RWPE1 (cell line): ENCODE measurements at regions not wholly inside any gene's neighbourhood (a gene's known extent, or its start where the extent isn't known, plus 50 kb on each side); places are given as distances from the start of the nearest gene placed in this dataset.
"Not testable (repeated sequence)": the region's sequence is repeated elsewhere in the genome, so short reads cannot be mapped to it uniquely, and the experiment has no call there.

Experiments used
- CTCF ChIA-PET: fragments of 350-600 bp; sonication (Branson Sonifier 250); formaldehyde crosslinking; extraction: SDS; loops from one replicate; lab custom pipeline; 2021; lab: Yijun Ruan, JAX
- POLR2A ChIA-PET: fragments of 400-600 bp; formaldehyde crosslinking; extraction: SDS; loops from one replicate; lab custom pipeline; 2020; ENCODE audit warnings: antibody characterized with exemption; ENCODE audit not compliant: low non-redundant PET; lab: Yijun Ruan, JAX
- DNase-seq: peaks from one replicate; pipeline ENCODE4 v3.0.0; 2012; ENCODE audit warnings: low spot score
- H3K27ac ChIP-seq: fragments of 450-650 bp; 2 replicates; pipeline ENCODE4 v1.5.1; 2017
- TF ChIP-seq, protein P1 (sequence below): fragments of 450-650 bp; conservative IDR thresholded peaks from 2 replicates; pipeline ENCODE4 v1.5.1; 2017; ENCODE audit warnings: low read depth, mild to moderate bottlenecking

DNA sequence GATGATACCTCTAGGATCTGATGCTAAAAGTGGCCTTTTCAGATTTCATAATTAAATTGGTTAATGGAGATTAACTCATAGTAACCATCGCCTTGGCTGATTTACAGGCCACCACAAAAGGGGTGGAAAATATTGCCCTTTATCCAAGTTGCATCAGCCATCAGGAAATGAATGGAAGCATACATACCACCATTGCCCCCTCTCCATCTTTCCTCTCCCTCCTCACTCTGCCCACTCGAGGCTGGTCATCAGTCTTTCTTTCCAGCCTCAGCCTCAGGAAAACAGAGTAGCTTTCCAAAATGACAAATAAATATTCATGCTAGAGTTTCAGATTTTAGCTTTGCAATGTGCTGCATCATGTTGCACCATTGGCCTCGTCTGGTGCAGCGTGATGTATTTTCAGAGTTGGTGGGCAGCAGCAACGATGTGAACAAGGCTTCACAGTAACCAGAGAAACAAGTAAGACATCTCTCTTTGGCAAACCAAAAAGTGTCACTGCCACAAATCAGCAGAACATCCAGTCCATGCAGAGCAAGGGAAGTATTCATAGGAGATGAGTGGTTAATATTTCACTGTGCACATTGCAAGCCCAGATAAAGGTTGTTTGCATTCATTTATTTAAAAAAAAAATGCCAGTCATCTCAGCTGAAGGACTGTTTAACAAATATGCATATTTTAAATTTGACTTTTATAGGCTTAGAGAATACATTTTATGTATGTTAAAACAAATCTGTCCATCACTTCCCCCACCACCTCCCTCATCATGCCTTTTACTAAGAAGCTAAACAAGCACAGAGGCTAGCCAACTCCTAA, 136.7 kb upstream of the FAT3 start:
- H3K27ac ChIP-seq: no peak overlapping the region
- no peak for DNase-seq
- TF ChIP-seq, protein P1, sequence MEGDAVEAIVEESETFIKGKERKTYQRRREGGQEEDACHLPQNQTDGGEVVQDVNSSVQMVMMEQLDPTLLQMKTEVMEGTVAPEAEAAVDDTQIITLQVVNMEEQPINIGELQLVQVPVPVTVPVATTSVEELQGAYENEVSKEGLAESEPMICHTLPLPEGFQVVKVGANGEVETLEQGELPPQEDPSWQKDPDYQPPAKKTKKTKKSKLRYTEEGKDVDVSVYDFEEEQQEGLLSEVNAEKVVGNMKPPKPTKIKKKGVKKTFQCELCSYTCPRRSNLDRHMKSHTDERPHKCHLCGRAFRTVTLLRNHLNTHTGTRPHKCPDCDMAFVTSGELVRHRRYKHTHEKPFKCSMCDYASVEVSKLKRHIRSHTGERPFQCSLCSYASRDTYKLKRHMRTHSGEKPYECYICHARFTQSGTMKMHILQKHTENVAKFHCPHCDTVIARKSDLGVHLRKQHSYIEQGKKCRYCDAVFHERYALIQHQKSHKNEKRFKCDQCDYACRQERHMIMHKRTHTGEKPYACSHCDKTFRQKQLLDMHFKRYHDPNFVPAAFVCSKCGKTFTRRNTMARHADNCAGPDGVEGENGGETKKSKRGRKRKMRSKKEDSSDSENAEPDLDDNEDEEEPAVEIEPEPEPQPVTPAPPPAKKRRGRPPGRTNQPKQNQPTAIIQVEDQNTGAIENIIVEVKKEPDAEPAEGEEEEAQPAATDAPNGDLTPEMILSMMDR: no peak
- CTCF ChIA-PET: no interaction called here
- POLR2A ChIA-PET: no interaction called here

DNA sequence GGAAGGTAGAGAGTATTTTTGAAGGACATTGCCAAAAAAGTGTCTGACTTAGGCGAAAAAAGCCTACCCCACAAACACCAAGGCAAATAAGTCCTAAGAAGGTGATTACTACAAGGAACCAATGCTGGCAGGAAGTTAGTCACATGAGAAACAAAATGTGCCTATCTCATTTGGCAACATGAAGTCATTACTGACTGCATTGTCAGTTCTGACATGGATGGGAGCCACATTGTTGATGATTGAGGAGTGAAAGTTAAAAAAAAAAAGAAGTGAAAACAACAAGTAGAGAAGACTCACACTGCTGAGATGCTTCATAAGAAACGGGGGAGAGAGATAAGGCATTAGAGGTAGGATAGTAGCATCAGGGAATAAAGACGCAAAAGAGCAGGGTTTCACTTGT, 141.5 kb upstream of the FAT3 start:
- no peak overlapping the region for H3K27ac ChIP-seq
- ChIA-PET CTCF (no interaction called here), POLR2A (no interaction called here)
- DNase-seq: no peak
- TF ChIP-seq, protein P1: no peak

DNA sequence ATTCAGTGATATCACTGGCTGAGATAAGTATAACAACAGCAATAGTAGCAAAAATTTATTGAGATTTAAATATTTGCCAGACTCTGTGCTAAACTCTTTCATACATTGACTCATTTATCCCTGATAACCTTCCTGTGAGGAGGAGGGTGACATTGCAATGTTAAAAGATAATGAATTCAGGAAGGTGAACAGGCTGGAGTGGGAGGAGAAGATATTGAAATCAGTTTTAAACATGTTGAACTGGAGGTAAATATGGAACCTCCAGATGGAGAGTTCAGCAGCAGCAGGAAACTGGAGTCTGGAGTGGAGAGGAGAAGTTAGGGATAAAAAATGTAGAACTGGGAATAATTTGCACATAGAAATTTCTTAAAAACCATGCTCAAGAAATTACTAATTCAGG, 142.0 kb upstream of the FAT3 start:
- POLR2A ChIA-PET: no interaction called here

DNA sequence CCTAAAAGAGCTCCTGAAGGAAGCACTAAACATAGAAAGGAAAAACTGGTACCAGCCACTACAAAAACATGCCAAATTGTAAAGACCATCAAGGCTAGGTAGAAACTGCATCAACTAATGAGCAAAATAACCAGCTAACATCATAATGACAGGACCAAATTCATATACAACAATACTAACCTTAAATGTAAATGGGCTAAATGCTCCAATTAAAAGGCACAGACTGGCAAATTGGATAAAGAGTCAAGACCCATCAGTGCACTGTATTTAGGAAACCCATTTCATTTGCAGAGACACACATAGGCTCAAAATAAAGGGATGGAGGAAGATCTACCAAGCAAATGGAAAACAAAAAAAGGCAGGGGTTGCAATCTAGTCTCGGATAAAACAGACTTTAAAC, 150.1 kb upstream of the FAT3 start:
- POLR2A ChIA-PET, DNase-seq, H3K27ac ChIP-seq, CTCF ChIA-PET: not testable (repeated sequence)

More for the DNA sequence above, 142.0 kb upstream of the FAT3 start:
- no peak for DNase-seq
- CTCF ChIA-PET: no interaction called here
- H3K27ac ChIP-seq: no peak overlapping the region
- TF ChIP-seq, protein P1: no peak

DNA sequence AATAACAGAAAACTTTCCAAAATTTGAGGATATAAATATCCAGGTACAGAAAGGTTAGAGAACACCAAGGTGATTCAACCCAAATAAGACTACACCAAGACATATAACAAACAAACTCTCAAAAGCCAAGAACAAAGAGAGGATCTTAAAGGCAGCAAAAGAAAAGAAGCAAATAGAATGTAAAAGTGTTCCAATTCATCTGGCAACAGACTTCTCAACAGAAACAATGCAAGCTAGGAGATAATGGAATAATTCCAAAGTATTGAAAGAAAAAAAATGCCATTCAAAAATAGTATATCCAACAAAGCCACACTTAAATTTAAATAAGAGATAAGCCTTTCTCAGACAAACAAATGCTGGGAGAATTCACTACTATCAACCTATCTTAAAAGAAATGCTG, 153.0 kb upstream of the FAT3 start:
- ChIA-PET POLR2A (no interaction called here), CTCF (no interaction called here)
- TF ChIP-seq, protein P1: no peak

DNA sequence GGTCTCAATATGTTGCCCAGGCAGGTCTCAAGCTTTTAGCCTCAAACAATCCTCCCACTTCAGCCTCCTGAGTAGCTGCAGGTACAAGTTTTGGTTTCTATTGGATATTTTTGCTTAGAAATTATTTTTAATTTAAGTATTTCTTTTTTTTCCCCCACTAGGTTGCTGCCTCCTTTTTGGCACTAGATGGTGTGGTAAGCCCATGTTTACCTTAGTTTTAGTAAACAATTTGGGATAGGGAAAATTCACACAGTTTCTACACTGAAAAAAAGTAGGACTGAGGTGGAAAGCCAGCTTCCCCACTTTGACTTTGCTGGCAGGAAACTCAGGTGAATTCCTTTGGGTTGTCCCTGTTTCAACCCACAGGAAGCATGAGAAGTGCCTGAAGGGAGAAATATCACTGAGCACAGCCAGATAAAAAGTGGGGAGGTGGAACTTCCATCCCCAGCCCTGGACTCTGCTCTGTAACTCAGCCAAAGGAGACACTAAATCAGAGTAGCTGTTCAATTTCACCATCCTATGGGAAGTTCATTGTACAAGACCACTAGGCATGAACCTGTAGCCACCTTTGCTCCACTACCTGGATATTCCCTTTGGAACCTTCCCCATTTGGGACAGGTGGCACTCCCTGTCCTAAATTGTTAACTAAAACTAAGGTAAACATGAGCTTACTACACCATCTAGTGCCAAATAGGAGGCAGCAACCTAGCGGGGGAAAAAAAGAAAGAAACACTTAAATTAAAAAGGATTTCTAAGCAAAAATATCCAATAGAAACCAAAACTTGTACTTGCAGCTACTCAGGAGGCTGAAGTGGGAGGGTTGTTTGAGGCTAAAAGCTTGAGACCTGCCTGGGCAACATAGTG, 154.4 kb upstream of the FAT3 start:
- ChIA-PET CTCF (interaction anchor here (0.6 to 0.7 kb wide), 4 partner anchors 378 to 1777 kb away, joined by 3 to 5 read pairs (median 4); no protein-coding TSS in a partner anchor), POLR2A (no interaction called here)
- TF ChIP-seq, protein P1: no peak
- no peak overlapping the region for H3K27ac ChIP-seq
- no peak for DNase-seq

More for the DNA sequence above, 153.0 kb upstream of the FAT3 start:
- no peak for DNase-seq
- H3K27ac ChIP-seq: no peak overlapping the region
